ENCODE measurements at regions not wholly inside any gene's neighbourhood (a gene's known extent, or its start where the extent isn't known, plus 50 kb on each side); places are given as distances from the start of the nearest gene placed in this dataset.
"Not testable (repeated sequence)": the region's sequence is repeated elsewhere in the genome, so short reads cannot be mapped to it uniquely, and the experiment has no call there.

- H3K27ac ChIP-seq (ENCODE audit: low read length); intact Hi-C loops (cut with micrococcal nuclease); ATAC-seq; H3K9me3 Mint-ChIP-seq; H3K4me3 ChIP-seq (ENCODE audit: low read length); H3K27me3 Mint-ChIP-seq (ENCODE audit: low read depth in 2 of 2); H3K4me1 ChIP-seq (ENCODE audit: control insufficient read depth, insufficient read depth, low read length); H3K27me3 ChIP-seq (ENCODE audit: control insufficient read depth, insufficient read depth, low read length); H3K9me3 ChIP-seq (ENCODE audit: control insufficient read depth, insufficient read depth, low read length); H3K36me3 ChIP-seq (ENCODE audit: control insufficient read depth, insufficient read depth, low read length); H3K27ac Mint-ChIP-seq; H3K4me1 Mint-ChIP-seq; H3K36me3 Mint-ChIP-seq; H3K4me3 Mint-ChIP-seq: not testable (repeated sequence)
- DNase-seq = peak in 1 of 2 donors; percentile 1
- 92% methylated on average over 4 of the region's 12 CpGs for WGBS (ENCODE audit: insufficient coverage)
Measured at GRCh38 chr5:176035201-176035530, 67.1 kb upstream of the THOC3 start.

DNA sequence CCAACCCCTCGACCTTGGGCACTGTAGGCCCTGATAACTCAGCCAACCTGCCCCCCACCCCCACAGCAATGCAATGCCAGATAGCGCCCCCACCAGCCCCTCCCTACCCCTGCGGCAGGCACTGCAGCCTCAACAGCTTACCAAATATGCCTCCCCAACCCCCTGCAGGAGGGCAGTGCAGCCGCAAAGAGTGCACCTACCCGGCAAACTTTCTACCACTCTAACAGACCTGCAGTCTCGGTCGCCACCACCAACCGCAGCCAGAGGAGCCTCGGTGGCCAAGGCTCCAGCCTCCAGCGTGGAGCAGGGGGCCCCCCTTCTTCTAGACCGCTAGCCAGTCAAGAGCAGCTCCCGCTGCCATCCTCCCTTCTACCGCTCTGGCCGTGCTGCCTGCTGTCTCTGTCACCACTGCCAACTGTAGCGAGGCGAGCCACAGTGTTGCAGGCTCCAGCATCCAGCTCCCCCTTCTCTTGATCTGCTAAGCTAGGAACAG lies 67.7 kb upstream of the THOC3 start:
- H3K9me3 ChIP-seq (ENCODE audit: control insufficient read depth, insufficient read depth, low read length); H3K36me3 ChIP-seq (ENCODE audit: control insufficient read depth, insufficient read depth, low read length); H3K4me3 ChIP-seq (ENCODE audit: low read length); H3K27me3 ChIP-seq (ENCODE audit: control insufficient read depth, insufficient read depth, low read length); H3K27me3 Mint-ChIP-seq (ENCODE audit: low read depth in 2 of 2); H3K27ac Mint-ChIP-seq; H3K4me3 Mint-ChIP-seq; H3K4me1 Mint-ChIP-seq; ATAC-seq; H3K9me3 Mint-ChIP-seq; H3K27ac ChIP-seq (ENCODE audit: low read length); intact Hi-C loops (cut with micrococcal nuclease); H3K36me3 Mint-ChIP-seq; H3K4me1 ChIP-seq (ENCODE audit: control insufficient read depth, insufficient read depth, low read length): not testable (repeated sequence)
- 96% methylated on average over 4 of the region's 16 CpGs for WGBS (ENCODE audit: insufficient coverage)
- DNase-seq = peak in 1 of 2 donors; percentile 14

DNA sequence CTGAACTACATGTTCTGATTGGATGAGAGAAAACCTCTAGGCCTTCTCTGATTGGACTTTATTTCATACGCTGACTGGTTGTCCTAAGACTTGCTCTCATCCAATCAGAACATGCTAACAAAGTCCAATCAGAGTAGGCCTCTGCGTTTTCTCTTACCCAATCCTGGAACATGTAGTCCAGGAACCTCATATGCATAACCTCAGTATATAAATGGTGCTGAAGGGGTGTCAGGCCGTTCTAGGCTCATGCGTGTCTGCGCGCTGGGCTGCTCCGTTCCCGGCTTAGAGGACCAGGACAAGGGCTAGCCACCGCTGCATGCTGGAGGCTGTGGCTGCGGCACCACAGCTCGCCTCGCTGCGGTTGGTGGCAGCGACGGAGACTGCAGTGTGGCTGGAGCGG lies 68.3 kb upstream of the THOC3 start:
- H3K27ac Mint-ChIP-seq; H3K27me3 Mint-ChIP-seq (ENCODE audit: low read depth in 2 of 2); H3K4me3 ChIP-seq (ENCODE audit: low read length); H3K4me1 Mint-ChIP-seq; H3K36me3 ChIP-seq (ENCODE audit: control insufficient read depth, insufficient read depth, low read length); H3K9me3 ChIP-seq (ENCODE audit: control insufficient read depth, insufficient read depth, low read length); H3K9me3 Mint-ChIP-seq; H3K4me1 ChIP-seq (ENCODE audit: control insufficient read depth, insufficient read depth, low read length); H3K36me3 Mint-ChIP-seq; DNase-seq; intact Hi-C loops (cut with micrococcal nuclease); H3K27me3 ChIP-seq (ENCODE audit: control insufficient read depth, insufficient read depth, low read length); H3K27ac ChIP-seq (ENCODE audit: low read length); H3K4me3 Mint-ChIP-seq; ATAC-seq: not testable (repeated sequence)
- 100% methylated on average over 1 of the region's 16 CpGs for WGBS (ENCODE audit: insufficient coverage)

- H3K9me3 ChIP-seq (ENCODE audit: control insufficient read depth, insufficient read depth, low read length); ATAC-seq; H3K9me3 Mint-ChIP-seq; H3K36me3 Mint-ChIP-seq; H3K27ac ChIP-seq (ENCODE audit: low read length); H3K27ac Mint-ChIP-seq; H3K4me1 ChIP-seq (ENCODE audit: control insufficient read depth, insufficient read depth, low read length); H3K4me3 ChIP-seq (ENCODE audit: low read length); H3K27me3 ChIP-seq (ENCODE audit: control insufficient read depth, insufficient read depth, low read length); H3K27me3 Mint-ChIP-seq (ENCODE audit: low read depth in 2 of 2); intact Hi-C loops (cut with micrococcal nuclease); H3K4me1 Mint-ChIP-seq; DNase-seq; H3K4me3 Mint-ChIP-seq; H3K36me3 ChIP-seq (ENCODE audit: control insufficient read depth, insufficient read depth, low read length): not testable (repeated sequence)
- 83% methylated on average over 4 of the region's 5 CpGs for WGBS (ENCODE audit: insufficient coverage)
Measured at GRCh38 chr5:176037190-176037589, 69.1 kb upstream of the THOC3 start.

DNA sequence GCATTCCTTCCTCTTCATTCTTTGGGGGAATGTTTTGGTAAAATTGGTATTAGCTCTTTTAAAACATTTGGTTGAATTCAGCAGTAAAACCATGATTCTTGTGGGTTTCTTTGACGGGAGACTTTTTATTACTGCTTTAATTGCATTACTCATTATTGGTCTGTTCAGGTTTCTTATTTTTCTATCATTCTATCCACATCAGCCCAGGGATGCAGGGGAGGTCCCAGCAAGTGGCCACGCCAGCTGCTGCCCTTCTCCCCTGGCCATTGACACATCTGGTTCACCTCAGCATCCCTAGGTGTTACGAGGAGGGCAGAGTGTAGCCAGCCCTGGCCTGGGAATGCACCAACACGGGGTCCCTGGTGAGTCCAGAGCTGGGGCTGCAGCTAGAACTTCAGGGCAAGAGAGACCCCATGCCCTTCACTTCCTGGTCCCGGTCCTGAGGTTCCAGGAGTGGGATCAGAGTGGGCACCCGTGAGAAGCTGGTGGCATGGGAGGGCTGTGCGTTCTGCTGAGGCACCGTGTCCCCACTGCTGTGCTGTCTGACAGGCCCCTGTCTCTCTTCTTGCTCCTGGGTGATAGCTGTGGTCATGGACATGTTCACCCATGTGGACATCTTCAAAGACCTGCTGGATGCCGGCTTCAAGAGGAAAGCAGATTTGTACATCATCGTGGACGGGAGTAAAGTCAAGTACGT lies 72.1 kb upstream of the THOC3 start:
- H3K36me3 ChIP-seq (ENCODE audit: control insufficient read depth, insufficient read depth, low read length); H3K4me1 Mint-ChIP-seq; H3K27me3 ChIP-seq (ENCODE audit: control insufficient read depth, insufficient read depth, low read length); H3K9me3 Mint-ChIP-seq; intact Hi-C loops (cut with micrococcal nuclease); H3K4me3 ChIP-seq (ENCODE audit: low read length); H3K36me3 Mint-ChIP-seq; H3K27ac ChIP-seq (ENCODE audit: low read length); H3K4me3 Mint-ChIP-seq; H3K27me3 Mint-ChIP-seq (ENCODE audit: low read depth in 2 of 2); H3K27ac Mint-ChIP-seq; ATAC-seq; H3K9me3 ChIP-seq (ENCODE audit: control insufficient read depth, insufficient read depth, low read length); DNase-seq; H3K4me1 ChIP-seq (ENCODE audit: control insufficient read depth, insufficient read depth, low read length): not testable (repeated sequence)
- WGBS (ENCODE audit: insufficient coverage) = 90% methylated on average over 8 of the region's 12 CpGs

DNA sequence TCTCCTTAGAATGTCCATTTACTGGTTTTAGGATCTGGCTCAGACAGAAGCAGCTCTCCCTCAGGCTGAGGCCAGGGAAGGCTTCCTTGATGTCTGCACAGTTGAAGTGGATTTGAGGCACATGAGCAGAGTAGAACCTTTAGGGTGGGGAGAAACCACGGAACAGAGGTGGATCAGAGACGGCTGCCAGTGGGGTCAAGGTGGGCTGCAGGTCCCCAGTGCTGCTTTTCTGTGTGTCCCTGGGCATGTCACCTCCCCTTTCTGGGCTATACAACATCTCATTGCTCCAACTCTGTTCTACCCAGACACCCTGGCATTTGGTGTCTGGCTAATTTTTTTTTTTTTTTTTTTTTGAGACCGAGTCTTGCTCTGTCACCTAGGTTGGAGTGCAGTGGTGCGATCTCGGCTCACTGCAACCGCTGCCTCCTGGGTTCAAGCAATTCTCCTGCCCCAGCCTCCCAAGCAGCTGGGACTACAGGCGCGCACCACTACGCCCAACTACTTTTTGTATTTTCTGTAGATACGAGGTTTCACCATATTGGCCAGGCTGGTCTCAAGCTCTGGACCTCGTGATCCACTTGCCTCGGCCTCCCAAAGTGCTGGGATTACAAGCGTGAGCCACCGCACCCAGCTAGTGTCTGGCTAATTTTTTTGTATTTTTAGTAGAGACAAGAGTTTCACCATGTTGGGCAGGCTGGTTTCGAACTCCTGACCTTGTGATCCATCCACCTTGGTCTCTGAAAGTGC lies 73.3 kb upstream of the THOC3 start:
- H3K36me3 Mint-ChIP-seq; H3K4me1 Mint-ChIP-seq; DNase-seq; intact Hi-C loops (cut with micrococcal nuclease); H3K27me3 ChIP-seq (ENCODE audit: control insufficient read depth, insufficient read depth, low read length); H3K4me3 Mint-ChIP-seq; H3K36me3 ChIP-seq (ENCODE audit: control insufficient read depth, insufficient read depth, low read length); H3K9me3 ChIP-seq (ENCODE audit: control insufficient read depth, insufficient read depth, low read length); H3K4me3 ChIP-seq (ENCODE audit: low read length); H3K27me3 Mint-ChIP-seq (ENCODE audit: low read depth in 2 of 2); H3K9me3 Mint-ChIP-seq; ATAC-seq; H3K27ac ChIP-seq (ENCODE audit: low read length); H3K27ac Mint-ChIP-seq; H3K4me1 ChIP-seq (ENCODE audit: control insufficient read depth, insufficient read depth, low read length): not testable (repeated sequence)
- WGBS (ENCODE audit: insufficient coverage) = 82% methylated on average over 13 of the region's 15 CpGs

DNA sequence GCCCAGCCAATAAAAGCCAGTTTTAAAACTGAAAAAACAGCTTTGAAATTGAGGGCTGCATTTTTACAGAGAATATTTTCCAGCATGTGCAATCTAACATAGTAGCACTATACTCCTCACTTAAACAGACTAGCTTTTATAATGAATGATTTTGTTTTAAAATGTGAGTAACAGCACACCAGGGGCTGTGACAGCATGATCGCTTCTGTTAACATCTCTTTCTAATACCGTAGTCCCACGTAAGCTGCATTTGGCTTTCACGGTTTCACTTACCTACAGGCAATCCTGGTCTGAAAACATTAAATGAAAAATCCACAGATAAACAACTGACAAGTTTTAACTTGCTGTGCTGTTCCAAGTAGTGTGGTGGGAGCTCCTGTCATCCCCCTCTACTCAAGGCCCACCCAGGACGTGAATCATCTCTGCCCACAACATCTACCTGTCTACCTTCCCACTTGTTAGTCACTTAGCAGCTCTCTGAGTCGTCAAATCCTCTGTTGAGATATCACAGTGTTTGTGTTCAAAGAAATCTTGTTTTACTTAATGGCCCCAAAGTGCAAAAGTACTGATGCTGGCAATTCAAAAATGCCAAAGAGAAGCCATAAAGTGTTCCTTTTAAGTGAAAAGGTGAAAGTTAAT lies 74.0 kb upstream of the THOC3 start:
- H3K9me3 ChIP-seq (ENCODE audit: control insufficient read depth, insufficient read depth, low read length); ATAC-seq; H3K4me1 ChIP-seq (ENCODE audit: control insufficient read depth, insufficient read depth, low read length); H3K36me3 Mint-ChIP-seq; H3K27ac Mint-ChIP-seq; H3K27me3 ChIP-seq (ENCODE audit: control insufficient read depth, insufficient read depth, low read length); H3K4me1 Mint-ChIP-seq; H3K4me3 Mint-ChIP-seq; intact Hi-C loops (cut with micrococcal nuclease); H3K4me3 ChIP-seq (ENCODE audit: low read length); H3K36me3 ChIP-seq (ENCODE audit: control insufficient read depth, insufficient read depth, low read length); H3K27me3 Mint-ChIP-seq (ENCODE audit: low read depth in 2 of 2); H3K9me3 Mint-ChIP-seq; H3K27ac ChIP-seq (ENCODE audit: low read length): not testable (repeated sequence)
- DNase-seq = peak in 1 of 2 donors; percentile 8
- 97% methylated on average over 3 of the region's 6 CpGs for WGBS (ENCODE audit: insufficient coverage)

Data from natural killer cell (primary cell).